Left renal pelvis (tissue), 4 donors: ENCODE measurements at regions not wholly inside any gene's neighbourhood (a gene's known extent, or its start where the extent isn't known, plus 50 kb on each side); places are given as distances from the start of the nearest gene placed in this dataset.

ENCODE experiments used
- DNase-seq, 4 donors: peaks; one replicate each; pipeline ENCODE4 v3.0.0-alpha.2; 2013; ENCODE audit warnings: low read depth in 4 of 4, low spot score in 3 of 4

DNA sequence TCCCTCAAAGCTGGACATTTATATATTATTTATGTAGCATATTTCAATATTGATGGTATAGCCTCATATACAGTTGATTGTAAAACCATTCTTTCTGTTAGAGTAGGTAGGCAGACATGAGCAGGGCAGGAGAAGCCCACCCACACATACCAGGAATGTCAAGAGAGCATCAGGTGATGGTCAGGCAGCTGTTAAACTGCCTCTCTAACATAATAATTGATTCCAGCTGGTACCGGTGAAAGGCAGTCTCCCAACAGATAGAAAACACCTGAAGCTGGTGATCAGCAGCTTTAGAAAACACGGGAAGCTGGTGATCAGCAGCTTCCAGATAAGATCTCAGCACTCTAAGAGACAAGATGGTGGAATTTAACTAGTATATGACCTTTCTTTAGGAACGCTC, 132.9 kb downstream of the SLITRK6 start:
- no peak for DNase-seq

DNA sequence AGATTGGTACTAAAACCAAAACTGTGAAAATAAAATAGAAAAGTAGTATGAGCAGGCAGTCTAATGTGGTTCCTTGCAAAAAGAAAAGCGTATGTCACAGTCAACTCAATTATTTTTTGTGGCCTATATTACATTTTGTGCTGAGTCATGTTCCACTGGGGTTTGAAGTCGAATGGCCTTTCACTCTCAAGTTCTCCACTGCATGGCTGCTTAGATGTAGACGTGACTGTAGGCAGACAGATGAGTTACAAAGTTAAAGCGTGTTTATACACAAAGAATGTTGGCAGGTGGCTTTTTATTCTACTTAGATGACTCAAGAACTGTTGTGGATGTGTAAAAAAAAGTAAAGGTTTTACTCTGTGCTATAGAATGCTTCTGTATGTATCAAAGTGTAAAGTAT, 133.9 kb downstream of the SLITRK6 start:
- DNase-seq = no peak

DNA sequence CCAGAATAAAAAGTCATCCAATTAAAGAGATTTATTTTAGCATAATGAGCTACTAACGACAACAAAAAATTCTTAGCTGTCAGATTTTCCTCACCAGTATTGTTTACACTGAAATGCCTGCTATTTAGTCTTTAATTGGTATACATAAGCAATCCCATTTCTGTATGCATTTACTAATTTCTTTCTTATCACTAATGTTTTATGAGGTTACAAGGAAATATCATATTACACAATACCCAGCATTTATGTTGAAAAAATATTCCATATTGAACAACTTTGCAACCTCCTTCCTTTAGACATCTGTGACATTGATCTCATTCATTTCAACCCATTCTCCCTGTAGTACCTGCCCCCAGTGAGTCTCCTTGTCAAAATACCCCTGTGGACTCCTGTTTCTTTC, 135.4 kb downstream of the SLITRK6 start:
- no peak for DNase-seq

DNA sequence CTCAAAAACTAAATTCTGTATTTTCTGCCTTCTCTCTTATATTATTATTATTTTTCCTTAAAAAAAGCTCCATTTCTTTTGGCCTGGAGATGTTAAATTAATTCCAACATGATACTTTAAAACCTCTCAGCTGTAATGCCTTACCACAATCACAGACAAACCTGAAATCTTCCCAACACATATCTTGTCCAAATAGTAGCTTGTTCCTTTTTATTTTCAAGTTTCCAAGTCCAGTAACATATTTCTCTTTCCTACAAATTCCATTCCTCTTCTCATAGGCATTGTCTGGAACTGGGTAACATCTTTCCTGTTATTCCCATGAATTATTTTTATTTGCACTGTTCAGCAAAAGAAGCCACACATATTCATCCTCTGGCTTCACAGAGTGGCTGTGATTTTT, 137.0 kb downstream of the SLITRK6 start:
- DNase-seq = no peak

DNA sequence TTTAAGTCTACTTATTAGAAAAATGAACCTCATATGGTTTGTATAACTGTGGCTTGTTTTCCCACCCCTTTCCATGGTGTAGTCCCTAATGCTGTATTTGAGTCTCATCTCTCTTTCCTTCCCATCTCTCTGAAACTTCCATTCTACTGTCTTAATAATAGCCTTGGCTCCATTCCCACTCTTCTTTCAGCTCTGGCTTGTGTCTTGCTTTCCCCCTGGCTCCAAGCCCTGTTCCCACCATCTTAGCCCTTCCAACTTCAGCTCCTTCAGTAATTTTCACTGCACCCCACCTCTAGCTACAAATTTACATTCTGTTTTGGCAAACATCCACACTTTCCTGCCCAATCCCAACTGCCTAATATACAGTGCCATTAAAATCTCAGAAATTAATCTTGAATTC, 137.5 kb downstream of the SLITRK6 start:
- no peak for DNase-seq

DNA sequence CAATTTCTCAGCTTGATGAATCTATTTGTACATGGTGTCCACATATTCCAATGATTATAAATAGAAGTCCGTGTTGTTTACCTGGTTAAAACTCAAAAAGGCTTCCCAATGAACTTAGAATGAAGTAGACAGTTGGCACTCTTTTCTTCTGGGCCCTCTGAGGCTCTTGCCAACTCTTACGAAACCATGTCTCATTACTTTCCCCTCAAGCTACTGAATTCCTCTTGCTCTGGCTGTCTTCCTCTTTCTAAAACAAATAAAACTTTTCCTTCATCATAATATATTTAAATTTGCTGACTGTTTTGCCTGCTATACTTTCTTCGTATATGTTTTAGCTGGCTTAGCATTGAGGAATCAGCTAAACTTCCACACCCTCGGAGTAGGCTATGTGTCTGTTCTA, 139.7 kb downstream of the SLITRK6 start:
- DNase-seq = no peak

DNA sequence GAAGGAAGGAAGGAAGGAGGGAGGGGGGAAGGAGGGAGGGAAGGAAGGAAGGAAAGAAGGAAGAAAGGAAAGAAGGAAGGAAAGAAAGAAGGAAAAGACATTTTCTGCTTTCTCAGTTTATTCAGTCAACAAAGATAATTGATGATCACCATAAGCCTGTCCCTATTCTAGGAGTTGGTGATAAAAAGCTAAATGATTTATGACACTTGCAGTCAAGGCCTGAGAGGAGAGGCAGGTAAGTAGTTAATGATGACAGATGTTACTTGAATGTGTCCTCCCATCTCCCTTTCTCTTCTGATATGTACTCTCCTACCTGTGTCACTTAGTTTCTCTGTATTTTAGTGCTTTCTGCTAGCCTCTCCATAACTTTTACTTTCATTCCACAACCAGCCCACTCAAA, 141.3 kb downstream of the SLITRK6 start:
- no peak for DNase-seq

DNA sequence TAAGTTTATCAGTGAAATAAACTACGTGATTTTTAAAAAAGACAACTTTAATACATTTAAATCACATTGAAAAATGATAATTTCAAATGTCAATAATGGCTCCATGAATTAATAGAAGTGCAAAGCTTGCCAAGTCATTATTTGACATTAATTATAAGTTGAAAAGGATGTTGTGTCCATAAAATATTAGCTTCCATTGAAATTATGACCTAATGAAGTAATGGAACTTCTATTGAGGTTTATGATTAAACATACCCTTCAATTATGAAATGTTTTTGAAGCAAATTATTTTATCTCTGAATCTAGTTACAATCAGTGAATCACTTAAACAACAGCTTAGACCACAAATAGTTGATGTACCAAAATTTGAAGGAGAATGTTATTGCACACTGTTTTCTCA, 144.2 kb downstream of the SLITRK6 start:
- DNase-seq = no peak

DNA sequence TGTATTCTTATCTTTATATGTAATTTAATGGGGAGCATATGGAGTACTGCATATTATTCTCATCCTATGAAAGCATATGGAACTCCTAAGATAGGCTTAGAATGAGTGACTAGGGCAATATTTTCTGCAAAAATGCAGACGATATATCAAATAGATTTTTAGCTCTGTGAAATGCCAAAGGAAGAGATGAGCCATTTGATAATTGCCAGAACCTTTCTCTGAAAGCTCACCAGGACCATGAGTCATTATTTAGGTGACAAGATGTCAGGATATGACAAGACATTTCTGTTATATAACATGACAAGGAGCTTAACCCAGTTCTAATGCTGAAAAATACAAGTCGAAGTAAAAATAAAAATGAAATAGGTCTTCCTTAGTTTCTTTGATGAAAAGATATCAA, 145.0 kb downstream of the SLITRK6 start:
- no peak for DNase-seq

DNA sequence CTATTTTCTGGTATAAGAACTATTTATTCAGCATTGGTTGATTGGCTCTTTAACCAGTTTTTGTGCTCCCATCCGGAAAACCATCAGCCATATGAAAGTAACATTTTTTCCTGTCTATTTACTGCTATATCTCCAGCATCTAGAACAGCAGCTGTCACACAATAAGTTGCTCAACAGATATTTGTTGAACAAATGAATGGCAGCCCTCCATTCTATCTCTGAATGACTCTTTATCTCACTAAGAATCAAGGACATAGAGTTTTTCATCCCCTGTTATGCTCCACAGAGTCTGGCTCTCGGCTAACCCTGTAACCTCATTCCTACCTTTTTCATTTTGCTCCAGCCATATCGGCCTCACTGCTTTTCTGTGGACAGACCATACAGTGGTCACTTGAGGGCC, 145.5 kb downstream of the SLITRK6 start:
- DNase-seq = no peak

DNA sequence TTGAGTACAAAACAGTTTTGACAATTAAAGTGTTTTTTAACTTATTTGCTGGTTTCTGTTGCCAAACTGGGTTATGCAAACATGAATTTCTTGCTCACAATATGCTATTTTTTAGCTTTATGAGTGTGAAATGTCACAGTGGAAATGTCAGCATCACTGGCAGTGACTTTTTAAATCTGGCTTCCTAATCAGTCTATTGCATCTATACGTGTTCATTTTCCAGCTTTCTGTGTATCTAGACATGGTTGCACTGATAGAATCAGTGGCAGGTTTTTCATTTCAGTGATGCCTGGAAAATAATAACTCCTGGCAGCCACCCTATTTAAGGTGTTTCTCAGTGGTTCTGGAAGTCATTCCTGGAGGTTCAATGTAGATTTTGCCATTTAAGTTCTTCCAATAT, 146.7 kb downstream of the SLITRK6 start:
- no peak for DNase-seq

DNA sequence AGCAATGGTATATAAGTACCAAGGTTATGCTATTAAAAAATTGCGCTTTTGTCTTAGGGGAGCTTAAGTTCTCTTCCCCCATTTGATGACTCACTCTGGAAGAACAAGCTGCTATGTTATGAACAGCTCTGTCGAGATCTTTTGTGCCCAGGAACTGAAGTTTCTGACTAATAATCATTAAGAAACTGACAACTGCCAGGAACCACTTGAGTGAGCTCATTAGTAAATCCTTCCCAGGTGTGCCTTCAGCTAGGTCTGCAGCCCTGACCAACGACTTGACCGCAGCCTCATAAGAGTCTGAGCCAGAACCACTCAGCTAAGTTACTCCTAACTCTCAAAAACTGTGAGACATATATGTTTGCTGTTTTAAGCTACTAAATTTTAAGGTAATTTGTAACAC, 147.8 kb downstream of the SLITRK6 start:
- DNase-seq = no peak

DNA sequence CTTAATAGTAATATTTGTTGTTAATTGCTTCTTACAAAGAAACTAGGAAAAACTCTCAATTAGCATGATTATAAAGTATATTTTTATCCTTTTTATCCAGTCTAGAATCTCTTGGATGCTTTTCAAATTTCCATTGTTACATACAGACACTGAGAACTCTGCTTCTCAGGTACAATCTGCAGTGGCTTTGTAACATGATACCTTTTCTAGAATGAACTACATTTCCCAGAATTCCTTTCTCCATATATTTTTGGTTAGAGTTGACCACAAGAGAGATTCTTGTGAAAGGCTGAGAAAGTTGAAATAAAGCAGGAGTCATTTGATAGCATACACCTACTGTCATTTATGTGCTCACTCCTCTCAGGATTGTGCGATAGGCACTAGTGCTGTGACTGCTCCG, 148.6 kb downstream of the SLITRK6 start:
- DNase-seq = no peak

DNA sequence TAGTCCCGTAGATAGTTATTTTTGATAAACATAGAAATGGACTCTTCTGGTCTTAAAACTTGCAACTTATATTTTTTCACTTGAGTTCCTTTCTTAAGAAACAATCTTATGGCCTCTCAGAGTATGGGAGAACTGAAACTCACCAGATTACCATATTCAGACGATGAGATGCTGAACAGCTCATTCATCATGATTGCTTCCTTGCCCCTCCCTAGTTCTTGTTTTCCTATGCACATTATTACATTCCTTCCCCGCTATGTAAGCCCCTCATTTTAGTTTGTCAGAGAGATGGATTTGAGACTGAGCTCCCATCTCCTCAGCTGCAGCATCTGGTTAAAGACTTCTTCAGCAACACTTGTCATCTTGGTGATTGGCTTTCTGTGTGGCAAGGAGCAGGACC, 158.5 kb downstream of the SLITRK6 start:
- no peak for DNase-seq

DNA sequence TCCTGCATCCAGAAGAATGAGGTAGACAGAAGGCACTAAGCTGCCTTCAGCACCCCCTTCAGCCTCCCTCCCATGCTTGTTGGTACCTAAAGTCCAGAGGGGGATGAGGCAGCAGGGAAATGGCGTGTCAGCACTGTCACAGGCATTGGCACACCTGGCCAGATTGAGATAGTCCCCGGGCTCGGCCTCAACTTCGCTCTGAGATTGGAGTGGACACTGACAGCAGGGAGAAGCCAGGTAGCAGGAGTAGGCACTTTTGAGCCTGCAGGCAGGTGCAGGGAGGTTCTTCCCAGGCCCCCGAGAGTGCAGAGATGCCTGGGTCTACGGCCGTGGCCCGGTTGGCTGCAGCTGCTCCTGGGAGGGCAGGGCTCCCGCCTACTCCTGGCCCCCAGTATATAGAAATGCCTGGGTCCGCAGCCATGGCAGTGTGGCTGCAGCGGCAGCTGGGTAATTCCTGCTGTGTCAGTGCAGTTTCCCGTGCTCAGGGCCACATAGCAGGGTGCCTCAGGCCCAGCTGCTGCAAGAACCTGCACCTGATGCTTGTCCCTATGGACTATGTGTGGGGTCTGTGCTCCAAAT, 160.3 kb downstream of the SLITRK6 start:
- DNase-seq = no peak

DNA sequence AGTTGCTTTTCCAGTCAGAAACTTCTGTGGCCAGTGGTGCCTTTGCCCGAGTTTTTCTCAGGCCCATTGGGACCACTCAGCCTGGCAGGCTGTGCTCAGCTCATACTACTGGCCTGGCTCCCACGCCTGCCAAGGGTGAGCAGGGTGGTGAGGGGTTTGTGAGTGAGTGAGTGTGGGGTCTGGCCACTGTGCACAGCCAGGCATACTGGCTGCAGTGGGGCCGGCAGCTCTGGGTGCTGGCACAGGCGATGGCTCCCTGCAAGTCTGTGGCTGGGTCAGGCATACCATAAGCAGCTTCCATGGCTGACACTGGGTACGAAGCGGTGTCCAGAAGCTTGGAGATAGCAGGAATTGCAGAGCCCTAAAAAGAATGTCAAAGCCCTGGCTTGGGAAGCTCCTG, 161.0 kb downstream of the SLITRK6 start:
- no peak for DNase-seq

DNA sequence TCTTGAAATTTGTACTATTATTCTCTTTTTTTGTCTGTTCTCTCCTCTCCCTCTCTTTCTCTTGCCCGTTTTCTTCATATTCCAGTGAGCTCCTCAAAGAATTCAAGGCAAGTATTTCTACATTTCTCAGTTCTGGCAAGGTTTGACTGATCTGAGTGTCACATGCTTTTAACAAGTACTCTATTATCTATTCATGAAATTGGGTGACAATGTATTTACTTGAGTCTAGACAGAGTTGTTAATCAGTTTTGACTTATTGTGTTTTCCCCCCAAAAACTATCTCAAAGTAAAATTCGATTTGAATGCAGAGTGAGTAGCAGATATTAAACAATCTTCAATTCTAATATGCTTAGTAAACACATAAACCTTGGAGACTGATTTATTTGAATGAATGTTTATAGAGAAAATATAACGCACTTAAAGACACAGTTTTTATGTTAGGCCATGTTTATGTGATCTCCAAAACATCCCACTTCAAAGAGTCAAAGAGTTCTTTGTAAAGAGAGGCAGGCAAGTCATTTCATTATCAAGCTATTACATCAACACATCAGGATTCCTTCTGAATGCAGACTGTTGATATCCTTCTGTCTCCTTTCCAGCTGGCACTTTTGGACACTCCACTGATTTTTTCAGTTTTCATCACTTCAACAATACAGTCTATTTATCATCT, 166.6 kb downstream of the SLITRK6 start:
- no peak for DNase-seq

DNA sequence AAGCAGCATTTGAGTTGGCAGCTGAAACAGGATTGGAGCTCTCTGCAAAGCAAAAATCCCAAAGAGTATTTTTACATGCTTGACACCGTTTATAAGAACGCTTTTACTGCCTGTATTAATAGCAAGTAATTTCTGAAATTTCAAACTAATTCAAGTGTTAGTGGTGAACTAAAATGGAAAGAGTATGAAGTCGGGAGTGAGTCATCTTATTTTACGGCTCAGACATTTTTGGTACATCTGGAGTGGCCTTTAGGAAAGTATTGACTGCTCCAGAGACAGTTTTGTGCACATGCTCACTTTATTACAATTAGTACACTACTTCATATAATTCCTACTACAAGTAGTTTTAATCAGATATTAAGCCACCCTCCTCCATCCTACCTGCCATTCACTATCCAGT, 167.4 kb downstream of the SLITRK6 start:
- no peak for DNase-seq

DNA sequence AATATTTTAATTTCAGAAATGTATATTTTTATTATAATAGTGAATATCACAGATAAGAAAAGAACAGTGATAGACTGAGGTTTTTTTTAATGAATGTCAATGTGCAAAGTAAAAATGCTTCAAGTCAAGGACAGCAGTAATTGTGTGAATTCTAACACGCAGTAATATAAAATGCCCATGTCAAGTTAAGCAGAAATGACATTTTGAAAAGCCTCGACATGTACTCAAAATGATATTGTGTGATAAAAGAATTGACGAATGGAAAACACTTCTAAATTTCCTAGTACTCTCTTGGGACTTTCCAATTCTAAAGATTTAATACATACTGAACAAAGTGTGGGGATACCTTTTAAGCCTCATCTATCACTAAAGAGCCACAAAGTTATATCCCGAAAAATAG, 172.6 kb downstream of the SLITRK6 start:
- DNase-seq = no peak

DNA sequence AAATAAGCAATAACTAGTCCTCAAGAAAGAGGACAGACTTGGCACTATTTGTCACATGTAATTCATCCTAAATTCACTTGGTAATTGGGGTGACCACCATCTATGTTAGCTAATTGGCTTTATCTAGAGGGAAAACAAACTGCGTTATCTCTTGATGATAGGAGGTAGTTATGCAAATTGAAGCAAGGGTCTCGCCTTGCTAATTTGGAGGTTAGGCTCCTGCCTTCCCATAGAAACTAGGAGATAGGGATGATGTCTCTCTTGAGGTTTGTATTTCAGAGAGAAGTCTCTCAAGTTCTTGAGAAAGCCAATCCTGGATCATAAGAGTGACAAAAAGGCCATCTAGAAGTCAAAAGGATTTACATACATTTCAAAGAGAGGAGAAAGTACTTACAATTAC, 179.9 kb downstream of the SLITRK6 start:
- DNase-seq = no peak

DNA sequence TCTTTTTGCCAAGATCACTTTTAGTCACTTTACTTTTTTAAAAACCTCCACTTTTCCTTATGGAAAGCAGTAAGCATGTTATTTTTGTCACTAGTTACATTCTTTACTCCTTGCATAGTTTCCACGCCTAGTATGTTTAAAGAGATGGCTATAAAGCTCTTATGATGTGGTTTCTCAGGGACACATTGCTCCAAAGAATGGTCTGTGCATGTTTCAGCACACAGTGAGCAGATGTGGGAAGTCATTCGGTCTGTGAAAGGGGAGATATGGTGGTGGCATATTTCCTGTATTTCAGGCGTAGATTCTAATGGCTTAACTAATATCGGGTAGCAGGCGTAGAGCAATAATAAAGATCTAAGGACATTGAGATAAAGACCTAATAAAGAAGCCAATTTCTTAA, 180.7 kb downstream of the SLITRK6 start:
- DNase-seq = no peak

DNA sequence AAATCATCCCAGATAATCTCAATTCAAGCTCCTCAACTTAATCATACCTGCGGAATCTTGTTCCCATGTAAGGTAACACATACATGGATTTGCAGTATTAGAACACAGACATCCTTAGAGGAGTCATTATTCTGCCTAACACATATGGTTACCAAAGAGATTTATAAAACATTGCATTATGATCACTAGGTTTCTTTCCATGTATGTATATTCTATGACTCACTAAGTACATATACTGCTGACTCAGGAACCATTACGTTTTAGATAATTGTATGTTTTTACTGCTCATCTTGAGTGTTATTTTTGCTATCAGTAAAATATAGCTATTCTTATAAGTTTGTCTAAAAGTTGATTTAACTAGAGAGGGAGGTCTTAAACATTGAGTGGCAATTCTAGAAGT, 182.9 kb downstream of the SLITRK6 start:
- DNase-seq = no peak

DNA sequence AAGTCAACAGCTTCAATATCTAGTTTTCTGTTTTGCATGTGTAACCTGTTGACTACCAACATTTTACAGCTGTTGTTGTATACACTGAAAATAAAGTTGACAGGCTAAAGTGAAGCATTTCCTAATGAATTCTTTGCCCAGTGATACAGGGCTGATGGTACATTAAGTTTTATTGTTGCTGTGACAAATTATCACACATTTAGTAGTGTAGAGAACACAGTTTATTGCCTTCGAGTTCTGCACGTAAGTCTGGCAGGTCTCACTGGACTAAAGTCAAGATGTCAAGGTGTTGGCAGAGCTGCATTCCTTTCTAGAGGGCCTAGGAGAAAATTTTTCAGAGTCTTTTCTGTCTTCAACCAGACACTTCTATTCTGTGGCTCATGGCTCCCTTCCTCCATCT, 184.2 kb downstream of the SLITRK6 start:
- DNase-seq = peak in 2 of 4 donors; percentile 16 to 30
